ENCODE measurements at regions not wholly inside any gene's neighbourhood (a gene's known extent, or its start where the extent isn't known, plus 50 kb on each side); places are given as distances from the start of the nearest gene placed in this dataset.

GRCh38 chr1:30328401-30329262 lies 394.8 kb downstream of the MATN1 start:
- Histone ChIP-seq H4K20me1 (ENCODE audit: insufficient read depth) (no peaks in the 10 kb centered on the region), H2AFZ (ENCODE audit: low read depth, low read length) (no peak overlapping the region), H3K4me2 (ENCODE audit: low read length) (no peak overlapping the region), H3K27me3 (ENCODE audit: insufficient read depth, low read depth, low read length) (no peaks in the 10 kb centered on the region), H3K27ac (ENCODE audit: low read length) (no peak overlapping the region), H3K4me3 (ENCODE audit: low read length) (no peak overlapping the region), H3K9me2 (ENCODE audit: insufficient read depth, low read length) (no peaks in the 10 kb centered on the region), H3K79me2 (replicated peaks; ENCODE audit: insufficient read depth, low read length) (no peaks in the 10 kb centered on the region), H3K9ac (ENCODE audit: low read length) (no peak overlapping the region), H3K36me3 (ENCODE audit: insufficient read depth, low read length) (no peaks in the 10 kb centered on the region), H3K9me3 (ENCODE audit: low read length) (no peaks in the 10 kb centered on the region), H3F3A (ENCODE audit: insufficient read depth, low read length, poor library complexity, severe bottlenecking) (no peaks in the 10 kb centered on the region)
- TF ChIP-seq POLR2AphosphoS5 (IDR thresholded peaks at IDR 0.05) (no peak), SMC3 (conservative IDR thresholded peaks at IDR 0.05; ENCODE audit: poor library complexity) (no peak), MXI1 (conservative IDR thresholded peaks at IDR 0.05; ENCODE audit: poor library complexity, severe bottlenecking) (no peak), RAD21 (conservative IDR thresholded peaks at IDR 0.05) (no peak), EZH2 (IDR thresholded peaks at IDR 0.05; ENCODE audit: borderline replicate concordance, insufficient read depth, low read length, poor library complexity, severe bottlenecking) (no peak), TAF1 (IDR thresholded peaks at IDR 0.05; ENCODE audit: low read depth) (no peak), REST (IDR thresholded peaks at IDR 0.05; ENCODE audit: borderline replicate concordance) (no peak), CTCF (IDR thresholded peaks at IDR 0.05; ENCODE audit: poor library complexity, severe bottlenecking) (no peak), EP300 (conservative IDR thresholded peaks at IDR 0.05; ENCODE audit: poor library complexity, severe bottlenecking) (no peak)

GRCh38 chr1:30328100-30328370 lies 395.4 kb downstream of the MATN1 start:
- Histone ChIP-seq H3K9ac (ENCODE audit: low read length) (no peak overlapping the region), H3K27ac (ENCODE audit: low read length) (no peak overlapping the region), H3K27me3 (ENCODE audit: insufficient read depth, low read depth, low read length) (no peaks in the 10 kb centered on the region), H3K79me2 (replicated peaks; ENCODE audit: insufficient read depth, low read length) (no peaks in the 10 kb centered on the region), H3K36me3 (ENCODE audit: insufficient read depth, low read length) (no peaks in the 10 kb centered on the region), H4K20me1 (ENCODE audit: insufficient read depth) (no peaks in the 10 kb centered on the region), H2AFZ (ENCODE audit: low read depth, low read length) (no peak overlapping the region), H3K9me3 (ENCODE audit: low read length) (no peaks in the 10 kb centered on the region), H3K9me2 (ENCODE audit: insufficient read depth, low read length) (no peaks in the 10 kb centered on the region), H3F3A (ENCODE audit: insufficient read depth, low read length, poor library complexity, severe bottlenecking) (no peaks in the 10 kb centered on the region), H3K4me3 (ENCODE audit: low read length) (no peak overlapping the region), H3K4me2 (ENCODE audit: low read length) (no peak overlapping the region)
- no peak for TF ChIP-seq RAD21 (conservative IDR thresholded peaks at IDR 0.05)
- TF ChIP-seq EP300 (conservative IDR thresholded peaks at IDR 0.05; ENCODE audit: poor library complexity, severe bottlenecking) = no peak
- TF ChIP-seq SMC3 (conservative IDR thresholded peaks at IDR 0.05; ENCODE audit: poor library complexity) = no peak
- no peak for TF ChIP-seq TAF1 (IDR thresholded peaks at IDR 0.05; ENCODE audit: low read depth)
- no peak for TF ChIP-seq REST (IDR thresholded peaks at IDR 0.05; ENCODE audit: borderline replicate concordance)
- no peak for TF ChIP-seq POLR2AphosphoS5 (IDR thresholded peaks at IDR 0.05)

Measured in neural cell (in vitro differentiated cells).